ENCODE measurements at regions not wholly inside any gene's neighbourhood (a gene's known extent, or its start where the extent isn't known, plus 50 kb on each side); places are given as distances from the start of the nearest gene placed in this dataset.

GRCh38 chr6:100276311-100277057, 188.2 kb downstream of the SIM1 start:
- TF ChIP-seq CTCF (IDR thresholded peaks at IDR 0.05) (no peak), EP300 (IDR thresholded peaks at IDR 0.05) (no peak)

All from tibial nerve (tissue), 4 donors.